Heart left ventricle (tissue), 13 donors: ENCODE measurements at regions not wholly inside any gene's neighbourhood (a gene's known extent, or its start where the extent isn't known, plus 50 kb on each side); places are given as distances from the start of the nearest gene placed in this dataset.

Experiments used
- POLR2A ChIP-seq, 2 donors: fragments of 450-650 bp; IDR thresholded peaks; one replicate each; pipeline ENCODE4 v1.6.1; 2017; ENCODE audit warnings: antibody characterized with exemption in 2 of 2, mild to moderate bottlenecking in 2 of 2, moderate library complexity in 2 of 2
- TF ChIP-seq, protein P1 (sequence below), 12 donors: fragments of 200-600 bp; sonication (generic) in 4 of 12; IDR thresholded peaks; one replicate each; pipeline versions ENCODE4 v1.5.0 to v1.8.0; 2018 to 2022; ENCODE audit warnings: antibody characterized with exemption in 12 of 12, mild to moderate bottlenecking in 5 of 12
- donor health status: ischemic (EF 13 %, LVEDD 7.1; RV severe dilation, severe dysfunction).
- donor health status: DM: no; HTN: yes; CAD: no.
- donor health status: DM: no; HTN: no; CAD: no.
- donor health status: ischemic (EF 25% LVEDD 6.9; RV normal size, moderate dysfunction).
- donor health status: ischemic (EF 25% LVEDD 5.7; RV mildly dilated, moderate dysfunction).
- donor health status: ischemic (EF 35%, LVEDD 5.7; RV mildly dilated, moderate dysfunction).
- donor health status: nonischemic (EF 11% LVEDD 7.7; RV severe dilation, severe dysfunction).
- donor health status: DM: yes; HTN: yes; CAD: no.
- donor health status: PGD.
- donor health status: ischemic (EF 29% LVEDD 5.4; RV normal size, mild dysfunction).
- donor health status: nonischemic (EF 23%, LVEDD 6.1; RV moderate dilation, normal function).

GRCh38 chr1:118335331-118335732 is 150.3 kb upstream of the SPAG17 start:
- no peak for TF ChIP-seq POLR2A (IDR thresholded peaks at IDR 0.05)
- TF ChIP-seq, protein P1, sequence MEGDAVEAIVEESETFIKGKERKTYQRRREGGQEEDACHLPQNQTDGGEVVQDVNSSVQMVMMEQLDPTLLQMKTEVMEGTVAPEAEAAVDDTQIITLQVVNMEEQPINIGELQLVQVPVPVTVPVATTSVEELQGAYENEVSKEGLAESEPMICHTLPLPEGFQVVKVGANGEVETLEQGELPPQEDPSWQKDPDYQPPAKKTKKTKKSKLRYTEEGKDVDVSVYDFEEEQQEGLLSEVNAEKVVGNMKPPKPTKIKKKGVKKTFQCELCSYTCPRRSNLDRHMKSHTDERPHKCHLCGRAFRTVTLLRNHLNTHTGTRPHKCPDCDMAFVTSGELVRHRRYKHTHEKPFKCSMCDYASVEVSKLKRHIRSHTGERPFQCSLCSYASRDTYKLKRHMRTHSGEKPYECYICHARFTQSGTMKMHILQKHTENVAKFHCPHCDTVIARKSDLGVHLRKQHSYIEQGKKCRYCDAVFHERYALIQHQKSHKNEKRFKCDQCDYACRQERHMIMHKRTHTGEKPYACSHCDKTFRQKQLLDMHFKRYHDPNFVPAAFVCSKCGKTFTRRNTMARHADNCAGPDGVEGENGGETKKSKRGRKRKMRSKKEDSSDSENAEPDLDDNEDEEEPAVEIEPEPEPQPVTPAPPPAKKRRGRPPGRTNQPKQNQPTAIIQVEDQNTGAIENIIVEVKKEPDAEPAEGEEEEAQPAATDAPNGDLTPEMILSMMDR (IDR thresholded peaks at IDR 0.05) = no peak
